ENCODE measurements at regions not wholly inside any gene's neighbourhood (a gene's known extent, or its start where the extent isn't known, plus 50 kb on each side); places are given as distances from the start of the nearest gene placed in this dataset.
A peak's percentile ranks its signal among the peaks of the same experiment; 100 is the strongest.
"Not testable (repeated sequence)": the region's sequence is repeated elsewhere in the genome, so short reads cannot be mapped to it uniquely, and the experiment has no call there.

- no peak for DNase-seq (ENCODE audit: low read depth)
These were observed 134.8 kb downstream of the ADCYAP1 start for GRCh38 chr18:1039421-1039820.

GRCh38 chr18:1043039-1043438 is 138.4 kb downstream of the ADCYAP1 start:
- DNase-seq (ENCODE audit: low read depth) = not testable (repeated sequence)

GRCh38 chr18:1045658-1046057 is 141.0 kb downstream of the ADCYAP1 start:
- DNase-seq (ENCODE audit: low read depth) = no peak

GRCh38 chr18:1047406-1047805 is 142.7 kb downstream of the ADCYAP1 start:
- no peak for DNase-seq (ENCODE audit: low read depth)

GRCh38 chr18:1048032-1048431 is 143.4 kb downstream of the ADCYAP1 start:
- no peak for DNase-seq (ENCODE audit: low read depth)

- DNase-seq (ENCODE audit: low read depth) = no peak
These were observed 144.5 kb downstream of the ADCYAP1 start for GRCh38 chr18:1049173-1049572.

- DNase-seq (ENCODE audit: low read depth) = no peak
These were observed 145.5 kb downstream of the ADCYAP1 start for GRCh38 chr18:1050012-1050657.

GRCh38 chr18:1052301-1052700 is 147.6 kb downstream of the ADCYAP1 start:
- no peak for DNase-seq (ENCODE audit: low read depth)

- DNase-seq (ENCODE audit: low read depth) = no peak
These were observed 149.0 kb downstream of the ADCYAP1 start for GRCh38 chr18:1053331-1054315.

GRCh38 chr18:1056404-1056803 is 151.7 kb downstream of the ADCYAP1 start:
- no peak for DNase-seq (ENCODE audit: low read depth)

GRCh38 chr18:1057367-1057766 is 152.7 kb downstream of the ADCYAP1 start:
- DNase-seq (ENCODE audit: low read depth) = no peak

GRCh38 chr18:1062588-1062987 is 157.9 kb downstream of the ADCYAP1 start:
- DNase-seq (ENCODE audit: low read depth) = no peak

- no peak for DNase-seq (ENCODE audit: low read depth)
These were observed 170.7 kb downstream of the ADCYAP1 start for GRCh38 chr18:1075322-1075721.

GRCh38 chr18:1075876-1076275 is 171.2 kb downstream of the ADCYAP1 start:
- DNase-seq (ENCODE audit: low read depth) = no peak

GRCh38 chr18:1078301-1078700 is 173.6 kb downstream of the ADCYAP1 start:
- no peak for DNase-seq (ENCODE audit: low read depth)

GRCh38 chr18:1083675-1084074 is 179.0 kb downstream of the ADCYAP1 start:
- DNase-seq (ENCODE audit: low read depth) = not testable (repeated sequence)

GRCh38 chr18:1090758-1091157 is 186.1 kb downstream of the ADCYAP1 start:
- DNase-seq (ENCODE audit: low read depth) = no peak

GRCh38 chr18:1092228-1092627 is 187.6 kb downstream of the ADCYAP1 start:
- DNase-seq (ENCODE audit: low read depth) = no peak

- peak; percentile 5 for DNase-seq (ENCODE audit: low read depth)
These were observed 189.7 kb downstream of the ADCYAP1 start for GRCh38 chr18:1094409-1094808.

- DNase-seq (ENCODE audit: low read depth) = not testable (repeated sequence)
These were observed 193.5 kb downstream of the ADCYAP1 start for GRCh38 chr18:1097991-1098735.

GRCh38 chr18:1102848-1103247 is 198.2 kb downstream of the ADCYAP1 start:
- DNase-seq (ENCODE audit: low read depth) = no peak

- no peak for DNase-seq (ENCODE audit: low read depth)
These were observed 198.9 kb downstream of the ADCYAP1 start for GRCh38 chr18:1103537-1103936.

Measured in LHCN-M2 (cell line).